Prostate gland (tissue), 2 donors: ENCODE measurements at regions not wholly inside any gene's neighbourhood (a gene's known extent, or its start where the extent isn't known, plus 50 kb on each side); places are given as distances from the start of the nearest gene placed in this dataset.

Source experiments
- POLR2AphosphoS5 ChIP-seq: sonication (generic); formaldehyde crosslinking; IDR thresholded peaks from one replicate; pipeline ENCODE4 v1.6.1; 2017; ENCODE audit warnings: antibody characterized with exemption
- TF ChIP-seq, protein P1 (sequence below), 4 experiments: fragments of 200-600 bp in 2 of 4; fragments of 450-650 bp in 2 of 4; sonication (generic) in 2 of 4; IDR thresholded peaks; 1 replicate in 3 of 4; 2 replicates in 1 of 4; pipeline ENCODE4 v1.5.1; 2016 to 2019; ENCODE audit warnings: antibody characterized with exemption in 4 of 4, mild to moderate bottlenecking in 2 of 4, moderate library complexity in 2 of 4

- TF ChIP-seq POLR2AphosphoS5 = no peak
- TF ChIP-seq, protein P1, sequence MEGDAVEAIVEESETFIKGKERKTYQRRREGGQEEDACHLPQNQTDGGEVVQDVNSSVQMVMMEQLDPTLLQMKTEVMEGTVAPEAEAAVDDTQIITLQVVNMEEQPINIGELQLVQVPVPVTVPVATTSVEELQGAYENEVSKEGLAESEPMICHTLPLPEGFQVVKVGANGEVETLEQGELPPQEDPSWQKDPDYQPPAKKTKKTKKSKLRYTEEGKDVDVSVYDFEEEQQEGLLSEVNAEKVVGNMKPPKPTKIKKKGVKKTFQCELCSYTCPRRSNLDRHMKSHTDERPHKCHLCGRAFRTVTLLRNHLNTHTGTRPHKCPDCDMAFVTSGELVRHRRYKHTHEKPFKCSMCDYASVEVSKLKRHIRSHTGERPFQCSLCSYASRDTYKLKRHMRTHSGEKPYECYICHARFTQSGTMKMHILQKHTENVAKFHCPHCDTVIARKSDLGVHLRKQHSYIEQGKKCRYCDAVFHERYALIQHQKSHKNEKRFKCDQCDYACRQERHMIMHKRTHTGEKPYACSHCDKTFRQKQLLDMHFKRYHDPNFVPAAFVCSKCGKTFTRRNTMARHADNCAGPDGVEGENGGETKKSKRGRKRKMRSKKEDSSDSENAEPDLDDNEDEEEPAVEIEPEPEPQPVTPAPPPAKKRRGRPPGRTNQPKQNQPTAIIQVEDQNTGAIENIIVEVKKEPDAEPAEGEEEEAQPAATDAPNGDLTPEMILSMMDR (IDR thresholded peaks at IDR 0.05) = no peak
Measured at GRCh38 chr10:33805831-33806230, 471.4 kb upstream of the NRP1 start.
